ENCODE measurements at regions not wholly inside any gene's neighbourhood (a gene's known extent, or its start where the extent isn't known, plus 50 kb on each side); places are given as distances from the start of the nearest gene placed in this dataset.

DNA sequence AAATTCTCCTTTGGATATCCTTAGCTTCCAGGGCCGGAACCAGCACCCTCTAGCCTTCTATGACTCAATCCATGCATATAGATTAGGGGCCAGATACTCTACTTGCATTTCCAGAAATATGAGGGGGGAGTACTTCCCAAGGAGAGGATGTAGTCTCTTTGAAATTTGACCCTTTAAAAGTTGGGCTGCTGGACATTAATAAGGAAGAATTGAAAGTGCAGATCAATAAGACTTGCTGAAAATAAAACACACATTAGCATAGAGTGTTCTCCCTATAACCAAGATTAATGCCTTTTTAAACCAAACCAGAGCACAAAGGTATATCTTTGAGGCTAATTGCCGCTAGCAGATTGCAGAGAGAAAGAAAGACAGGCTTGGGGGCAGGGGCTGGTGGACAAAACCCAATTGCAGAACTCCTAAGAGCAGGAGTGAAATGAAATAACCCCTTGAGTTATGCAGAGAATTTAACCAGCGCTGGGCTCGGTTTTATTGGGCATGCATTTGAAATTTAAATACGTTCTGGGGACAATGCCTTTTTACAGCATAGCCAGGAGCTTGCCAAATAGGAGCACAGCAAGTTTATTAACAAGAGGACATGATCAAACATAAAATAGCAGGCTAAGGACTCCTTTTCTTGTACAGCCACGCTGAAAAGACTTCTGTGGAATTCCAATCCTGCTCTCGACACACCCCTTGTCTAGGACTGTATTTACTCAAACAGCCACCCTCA lies 108.2 kb upstream of the SALL4 start:
- peak; percentile 69 for ATAC-seq

DNA sequence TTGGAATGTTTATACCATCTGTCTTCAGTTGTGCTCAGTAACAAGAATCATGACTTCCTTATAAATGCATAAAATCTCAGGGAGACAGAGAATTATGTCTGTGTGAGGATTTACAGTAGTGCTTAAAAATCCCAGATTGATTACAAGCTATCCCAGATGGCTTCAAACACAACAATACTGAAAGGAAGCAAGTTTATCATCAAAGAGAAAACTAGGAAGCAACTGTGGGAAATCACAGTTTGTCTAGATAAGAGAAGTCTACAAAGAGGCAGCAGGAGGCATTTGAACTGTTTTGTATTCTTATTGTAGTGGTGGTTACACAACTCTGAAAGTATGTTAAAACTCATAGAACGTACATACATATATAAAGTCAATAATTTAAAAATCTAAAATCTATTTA lies 104.4 kb upstream of the SALL4 start:
- no peak for TF ChIP-seq ZNF8 (CRISPR knock-in tag; IDR thresholded peaks at IDR 0.05)
- no peak for TF ChIP-seq OSR1 (CRISPR knock-in tag; IDR thresholded peaks at IDR 0.05)
- TF ChIP-seq GLIS3 (CRISPR knock-in tag; IDR thresholded peaks at IDR 0.05), result no peak
- TF ChIP-seq TOX (CRISPR knock-in tag; IDR thresholded peaks at IDR 0.05; ENCODE audit: borderline replicate concordance), result no peak
- TF ChIP-seq PPARA (CRISPR knock-in tag; IDR thresholded peaks at IDR 0.05; ENCODE audit: borderline replicate concordance), result no peak
- no peak for TF ChIP-seq TCF4 (CRISPR knock-in tag; IDR thresholded peaks at IDR 0.05; ENCODE audit: borderline replicate concordance)
- TF ChIP-seq, protein P1, sequence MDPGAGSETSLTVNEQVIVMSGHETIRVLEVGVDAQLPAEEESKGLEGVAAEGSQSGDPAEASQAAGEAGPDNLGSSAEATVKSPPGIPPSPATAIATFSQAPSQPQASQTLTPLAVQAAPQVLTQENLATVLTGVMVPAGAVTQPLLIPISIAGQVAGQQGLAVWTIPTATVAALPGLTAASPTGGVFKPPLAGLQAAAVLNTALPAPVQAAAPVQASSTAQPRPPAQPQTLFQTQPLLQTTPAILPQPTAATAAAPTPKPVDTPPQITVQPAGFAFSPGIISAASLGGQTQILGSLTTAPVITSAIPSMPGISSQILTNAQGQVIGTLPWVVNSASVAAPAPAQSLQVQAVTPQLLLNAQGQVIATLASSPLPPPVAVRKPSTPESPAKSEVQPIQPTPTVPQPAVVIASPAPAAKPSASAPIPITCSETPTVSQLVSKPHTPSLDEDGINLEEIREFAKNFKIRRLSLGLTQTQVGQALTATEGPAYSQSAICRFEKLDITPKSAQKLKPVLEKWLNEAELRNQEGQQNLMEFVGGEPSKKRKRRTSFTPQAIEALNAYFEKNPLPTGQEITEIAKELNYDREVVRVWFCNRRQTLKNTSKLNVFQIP (CRISPR knock-in tag; IDR thresholded peaks at IDR 0.05; ENCODE audit: borderline replicate concordance, low read depth), result no peak
- no peak for TF ChIP-seq ZFP30 (CRISPR knock-in tag; IDR thresholded peaks at IDR 0.05)
- ATAC-seq, result no peak

More for the DNA sequence above, 108.2 kb upstream of the SALL4 start:
- TF ChIP-seq, protein P2, sequence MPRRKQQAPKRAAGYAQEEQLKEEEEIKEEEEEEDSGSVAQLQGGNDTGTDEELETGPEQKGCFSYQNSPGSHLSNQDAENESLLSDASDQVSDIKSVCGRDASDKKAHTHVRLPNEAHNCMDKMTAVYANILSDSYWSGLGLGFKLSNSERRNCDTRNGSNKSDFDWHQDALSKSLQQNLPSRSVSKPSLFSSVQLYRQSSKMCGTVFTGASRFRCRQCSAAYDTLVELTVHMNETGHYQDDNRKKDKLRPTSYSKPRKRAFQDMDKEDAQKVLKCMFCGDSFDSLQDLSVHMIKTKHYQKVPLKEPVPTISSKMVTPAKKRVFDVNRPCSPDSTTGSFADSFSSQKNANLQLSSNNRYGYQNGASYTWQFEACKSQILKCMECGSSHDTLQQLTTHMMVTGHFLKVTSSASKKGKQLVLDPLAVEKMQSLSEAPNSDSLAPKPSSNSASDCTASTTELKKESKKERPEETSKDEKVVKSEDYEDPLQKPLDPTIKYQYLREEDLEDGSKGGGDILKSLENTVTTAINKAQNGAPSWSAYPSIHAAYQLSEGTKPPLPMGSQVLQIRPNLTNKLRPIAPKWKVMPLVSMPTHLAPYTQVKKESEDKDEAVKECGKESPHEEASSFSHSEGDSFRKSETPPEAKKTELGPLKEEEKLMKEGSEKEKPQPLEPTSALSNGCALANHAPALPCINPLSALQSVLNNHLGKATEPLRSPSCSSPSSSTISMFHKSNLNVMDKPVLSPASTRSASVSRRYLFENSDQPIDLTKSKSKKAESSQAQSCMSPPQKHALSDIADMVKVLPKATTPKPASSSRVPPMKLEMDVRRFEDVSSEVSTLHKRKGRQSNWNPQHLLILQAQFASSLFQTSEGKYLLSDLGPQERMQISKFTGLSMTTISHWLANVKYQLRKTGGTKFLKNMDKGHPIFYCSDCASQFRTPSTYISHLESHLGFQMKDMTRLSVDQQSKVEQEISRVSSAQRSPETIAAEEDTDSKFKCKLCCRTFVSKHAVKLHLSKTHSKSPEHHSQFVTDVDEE (CRISPR knock-in tag; IDR thresholded peaks at IDR 0.05), result no peak
- TF ChIP-seq ZNF70 (CRISPR knock-in tag; IDR thresholded peaks at IDR 0.05) (peak; percentile 68), OSR1 (CRISPR knock-in tag; IDR thresholded peaks at IDR 0.05) (no peak)

DNA sequence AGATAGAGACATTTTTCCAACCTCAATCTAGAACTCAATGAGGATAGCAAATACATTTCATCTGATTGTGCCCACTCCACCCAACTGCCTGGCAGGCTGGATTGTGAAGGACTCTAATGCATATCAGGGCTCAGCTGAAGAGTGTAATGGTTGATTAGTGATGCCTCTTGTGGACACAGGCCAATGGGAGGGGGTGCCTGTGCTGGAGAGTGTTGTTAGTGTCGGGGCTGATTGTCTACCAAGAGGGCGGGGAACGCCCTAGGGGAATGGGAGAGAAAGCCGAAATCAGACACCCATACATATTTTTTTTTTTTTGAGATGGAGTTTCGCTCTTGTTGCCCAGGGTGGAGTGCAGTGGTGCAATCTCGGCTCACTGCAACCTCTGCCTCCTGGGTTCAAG lies 103.7 kb upstream of the SALL4 start:
- TF ChIP-seq ZNF565 (CRISPR knock-in tag; conservative IDR thresholded peaks at IDR 0.05; ENCODE audit: low read depth) (no peak), TCF4 (CRISPR knock-in tag; IDR thresholded peaks at IDR 0.05; ENCODE audit: borderline replicate concordance) (no peak), ZFP3 (CRISPR knock-in tag; IDR thresholded peaks at IDR 0.05) (no peak), GLIS3 (CRISPR knock-in tag; IDR thresholded peaks at IDR 0.05) (no peak), ISL1 (CRISPR knock-in tag; IDR thresholded peaks at IDR 0.05) (no peak), RARB (CRISPR knock-in tag; IDR thresholded peaks at IDR 0.05) (no peak), BACH2 (CRISPR knock-in tag; IDR thresholded peaks at IDR 0.05; ENCODE audit: borderline replicate concordance) (no peak), TOX (CRISPR knock-in tag; IDR thresholded peaks at IDR 0.05; ENCODE audit: borderline replicate concordance) (no peak), ZNF8 (CRISPR knock-in tag; IDR thresholded peaks at IDR 0.05) (no peak), OSR1 (CRISPR knock-in tag; IDR thresholded peaks at IDR 0.05) (no peak), CREB5 (CRISPR knock-in tag; IDR thresholded peaks at IDR 0.05; ENCODE audit: low read depth) (no peak), ZFP30 (CRISPR knock-in tag; IDR thresholded peaks at IDR 0.05) (no peak), ZNF70 (CRISPR knock-in tag; IDR thresholded peaks at IDR 0.05) (no peak), ZC3H10 (CRISPR knock-in tag; IDR thresholded peaks at IDR 0.05) (no peak), CSRNP3 (CRISPR knock-in tag; IDR thresholded peaks at IDR 0.05) (no peak), ARNTL (CRISPR knock-in tag; IDR thresholded peaks at IDR 0.05; ENCODE audit: borderline replicate concordance, low read depth) (no peak)
- TF ChIP-seq, protein P3, sequence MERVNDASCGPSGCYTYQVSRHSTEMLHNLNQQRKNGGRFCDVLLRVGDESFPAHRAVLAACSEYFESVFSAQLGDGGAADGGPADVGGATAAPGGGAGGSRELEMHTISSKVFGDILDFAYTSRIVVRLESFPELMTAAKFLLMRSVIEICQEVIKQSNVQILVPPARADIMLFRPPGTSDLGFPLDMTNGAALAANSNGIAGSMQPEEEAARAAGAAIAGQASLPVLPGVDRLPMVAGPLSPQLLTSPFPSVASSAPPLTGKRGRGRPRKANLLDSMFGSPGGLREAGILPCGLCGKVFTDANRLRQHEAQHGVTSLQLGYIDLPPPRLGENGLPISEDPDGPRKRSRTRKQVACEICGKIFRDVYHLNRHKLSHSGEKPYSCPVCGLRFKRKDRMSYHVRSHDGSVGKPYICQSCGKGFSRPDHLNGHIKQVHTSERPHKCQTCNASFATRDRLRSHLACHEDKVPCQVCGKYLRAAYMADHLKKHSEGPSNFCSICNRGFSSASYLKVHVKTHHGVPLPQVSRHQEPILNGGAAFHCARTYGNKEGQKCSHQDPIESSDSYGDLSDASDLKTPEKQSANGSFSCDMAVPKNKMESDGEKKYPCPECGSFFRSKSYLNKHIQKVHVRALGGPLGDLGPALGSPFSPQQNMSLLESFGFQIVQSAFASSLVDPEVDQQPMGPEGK (CRISPR knock-in tag; IDR thresholded peaks at IDR 0.05; ENCODE audit: borderline replicate concordance), result no peak
- ATAC-seq, result no peak

Data from SK-N-SH treated with all-trans-retinoic acid at 6 μM for 48 hours (cell line).